Stomach (tissue), 4 donors: ENCODE measurements at regions not wholly inside any gene's neighbourhood (a gene's known extent, or its start where the extent isn't known, plus 50 kb on each side); places are given as distances from the start of the nearest gene placed in this dataset.

Experiments
- POLR2A ChIP-seq, 4 donors: fragments of 450-650 bp; IDR thresholded peaks; one replicate each; pipeline ENCODE4 v1.6.1; 2016; ENCODE audit warnings: antibody characterized with exemption in 4 of 4, control low read depth in 2 of 4, mild to moderate bottlenecking in 1 of 4, moderate library complexity in 1 of 4
- POLR2AphosphoS5 ChIP-seq, 3 donors: sonication (generic); formaldehyde crosslinking; IDR thresholded peaks; one replicate each; pipeline ENCODE4 v1.6.1; 2016; ENCODE audit warnings: antibody characterized with exemption in 3 of 3
- TF ChIP-seq, protein P1 (sequence below), 7 experiments: fragments of 450-650 bp in 4 of 7; fragments of 200-600 bp in 3 of 7; sonication (generic) in 3 of 7; IDR thresholded peaks; one replicate each; pipeline ENCODE4 v1.5.1; 2016 to 2019; ENCODE audit warnings: antibody characterized with exemption in 7 of 7, control low read depth in 2 of 7, mild to moderate bottlenecking in 1 of 7

DNA sequence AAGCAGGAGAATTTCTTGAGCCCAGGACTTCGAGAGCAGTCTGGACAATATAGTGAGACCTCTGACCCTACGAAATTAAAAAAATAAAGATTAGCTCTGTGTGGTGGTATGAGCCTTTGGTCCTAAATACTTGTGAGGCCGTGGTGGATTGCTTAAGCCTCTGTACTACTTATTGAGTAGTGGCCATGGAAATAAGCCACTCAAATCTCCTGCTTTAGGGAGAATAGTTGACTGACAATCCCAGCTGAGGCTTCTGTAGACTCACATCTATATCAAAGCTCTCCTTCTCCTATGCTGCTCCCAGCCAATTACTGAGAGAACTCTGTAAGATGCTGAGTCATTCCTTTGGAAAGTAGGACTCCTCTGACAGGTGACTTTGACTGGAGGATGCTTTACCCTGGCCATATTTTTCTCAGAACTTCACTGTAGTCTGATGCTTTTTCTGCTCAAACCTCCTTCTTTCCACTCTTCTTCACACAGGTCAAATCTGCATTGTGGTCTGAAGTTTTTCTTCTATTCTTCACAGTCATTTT, 420.2 kb downstream of the SLC6A15 start:
- TF ChIP-seq, protein P1, sequence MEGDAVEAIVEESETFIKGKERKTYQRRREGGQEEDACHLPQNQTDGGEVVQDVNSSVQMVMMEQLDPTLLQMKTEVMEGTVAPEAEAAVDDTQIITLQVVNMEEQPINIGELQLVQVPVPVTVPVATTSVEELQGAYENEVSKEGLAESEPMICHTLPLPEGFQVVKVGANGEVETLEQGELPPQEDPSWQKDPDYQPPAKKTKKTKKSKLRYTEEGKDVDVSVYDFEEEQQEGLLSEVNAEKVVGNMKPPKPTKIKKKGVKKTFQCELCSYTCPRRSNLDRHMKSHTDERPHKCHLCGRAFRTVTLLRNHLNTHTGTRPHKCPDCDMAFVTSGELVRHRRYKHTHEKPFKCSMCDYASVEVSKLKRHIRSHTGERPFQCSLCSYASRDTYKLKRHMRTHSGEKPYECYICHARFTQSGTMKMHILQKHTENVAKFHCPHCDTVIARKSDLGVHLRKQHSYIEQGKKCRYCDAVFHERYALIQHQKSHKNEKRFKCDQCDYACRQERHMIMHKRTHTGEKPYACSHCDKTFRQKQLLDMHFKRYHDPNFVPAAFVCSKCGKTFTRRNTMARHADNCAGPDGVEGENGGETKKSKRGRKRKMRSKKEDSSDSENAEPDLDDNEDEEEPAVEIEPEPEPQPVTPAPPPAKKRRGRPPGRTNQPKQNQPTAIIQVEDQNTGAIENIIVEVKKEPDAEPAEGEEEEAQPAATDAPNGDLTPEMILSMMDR (IDR thresholded peaks at IDR 0.05), result no peak
- TF ChIP-seq POLR2AphosphoS5 (IDR thresholded peaks at IDR 0.05) (no peak), POLR2A (IDR thresholded peaks at IDR 0.05) (no peak)
